Activated CD4-positive, alpha-beta T cell treated with anti-CD3 and anti-CD28 coated beads, Interleukin-2, Interleukin-6, amounts not matched to agents 100 ng/mL and 50 ng/mL, durations not matched to agents 16 hours and 8 hours (primary cell): ENCODE measurements at regions not wholly inside any gene's neighbourhood (a gene's known extent, or its start where the extent isn't known, plus 50 kb on each side); places are given as distances from the start of the nearest gene placed in this dataset.
A peak's percentile ranks its signal among the peaks of the same experiment; 100 is the strongest.

Experiments used
- DNase-seq: peaks from one replicate; pipeline ENCODE4 v3.0.0-alpha.2; 2020

- DNase-seq: no peak
These were observed 312.8 kb upstream of the EPHA5 start for GRCh38 chr4:65983061-65983460.

GRCh38 chr4:65976287-65976686 is 306.0 kb upstream of the EPHA5 start:
- no peak for DNase-seq

GRCh38 chr4:65973186-65973585 is 302.9 kb upstream of the EPHA5 start:
- DNase-seq: no peak

- no peak for DNase-seq
These were observed 301.4 kb upstream of the EPHA5 start for GRCh38 chr4:65971686-65972085.

- no peak for DNase-seq
These were observed 298.7 kb upstream of the EPHA5 start for GRCh38 chr4:65968831-65969558.

GRCh38 chr4:65960751-65961150 is 290.5 kb upstream of the EPHA5 start:
- no peak for DNase-seq

- no peak for DNase-seq
These were observed 284.1 kb upstream of the EPHA5 start for GRCh38 chr4:65954416-65954815.

- no peak for DNase-seq
These were observed 280.9 kb upstream of the EPHA5 start for GRCh38 chr4:65951177-65951576.

GRCh38 chr4:65943076-65943475 is 272.8 kb upstream of the EPHA5 start:
- no peak for DNase-seq

GRCh38 chr4:65924843-65925242 is 254.6 kb upstream of the EPHA5 start:
- no peak for DNase-seq

- DNase-seq: no peak
These were observed 253.3 kb upstream of the EPHA5 start for GRCh38 chr4:65923616-65924015.

GRCh38 chr4:65921180-65921579 is 250.9 kb upstream of the EPHA5 start:
- DNase-seq: no peak

GRCh38 chr4:65918872-65919271 is 248.6 kb upstream of the EPHA5 start:
- DNase-seq: no peak

- DNase-seq: no peak
These were observed 247.9 kb upstream of the EPHA5 start for GRCh38 chr4:65918212-65918611.

GRCh38 chr4:65917486-65917885 is 247.2 kb upstream of the EPHA5 start:
- DNase-seq: no peak

GRCh38 chr4:65911720-65912119 is 241.4 kb upstream of the EPHA5 start:
- no peak for DNase-seq

GRCh38 chr4:65893957-65894755 is 223.9 kb upstream of the EPHA5 start:
- DNase-seq: no peak

- no peak for DNase-seq
These were observed 223.0 kb upstream of the EPHA5 start for GRCh38 chr4:65893271-65893670.

GRCh38 chr4:65880594-65880993 is 210.3 kb upstream of the EPHA5 start:
- DNase-seq: no peak

- DNase-seq: no peak
These were observed 198.0 kb upstream of the EPHA5 start for GRCh38 chr4:65868096-65868824.

GRCh38 chr4:65865489-65865888 is 195.2 kb upstream of the EPHA5 start:
- peak; percentile 0 for DNase-seq

GRCh38 chr4:65861993-65862392 is 191.7 kb upstream of the EPHA5 start:
- no peak for DNase-seq

GRCh38 chr4:65845199-65845773 is 175.0 kb upstream of the EPHA5 start:
- no peak for DNase-seq
